CD4-positive, alpha-beta T cell (primary cell): ENCODE measurements at regions not wholly inside any gene's neighbourhood (a gene's known extent, or its start where the extent isn't known, plus 50 kb on each side); places are given as distances from the start of the nearest gene placed in this dataset.

Experiments used
- ATAC-seq: fragments of 200-7000 bp; cut with Tn5 transposase; one replicate; pipeline ENCODE4 v1.10.0; 2022; ENCODE audit warnings: mild to moderate bottlenecking; ENCODE audit not compliant: poor library complexity
- CTCF ChIA-PET: fragments of 350-600 bp; sonication (Branson Sonifier 250); formaldehyde crosslinking; loops from one replicate; lab custom pipeline; 2021; ENCODE audit warnings: antibody characterized with exemption, inconsistent platforms; lab: Charles Lee
- POLR2A ChIA-PET: fragments of 350-600 bp; sonication (Branson Sonifier 250); formaldehyde crosslinking; loops from one replicate; lab custom pipeline; 2021; ENCODE audit warnings: antibody characterized with exemption, inconsistent platforms; lab: Charles Lee
- DNase-seq, 14 experiments: peaks; one replicate each; pipeline ENCODE4 v3.0.0-alpha.2; 2013 to 2020; ENCODE audit warnings: mixed read lengths in 2 of 14
- H3K27ac ChIP-seq, 2 donors: one replicate each; pipeline versions ENCODE4 v1.5.1 to v1.7.0; 2013; ENCODE audit warnings: low read length in 2 of 2, low read depth in 1 of 2, mild to moderate bottlenecking in 1 of 2
- H3K27me3 ChIP-seq, 2 experiments: 1 replicate in 1 of 2; 2 replicates in 1 of 2; pipeline versions ENCODE4 v1.6.1 to v1.7.0; 2013; ENCODE audit warnings: low read length in 2 of 2, control low read depth in 1 of 2, mild to moderate bottlenecking in 1 of 2, moderate library complexity in 1 of 2; ENCODE audit not compliant: insufficient read depth in 2 of 2, control insufficient read depth in 1 of 2
- H3K36me3 ChIP-seq: one replicate; pipeline ENCODE4 v1.6.1; 2013; ENCODE audit warnings: low read length, control low read depth; ENCODE audit not compliant: insufficient read depth
- H3K4me1 ChIP-seq: one replicate; pipeline ENCODE4 v1.6.1; 2013; ENCODE audit warnings: low read length, control low read depth; ENCODE audit not compliant: insufficient read depth
- H3K4me3 ChIP-seq: one replicate; pipeline ENCODE4 v1.5.1; 2013; ENCODE audit warnings: mild to moderate bottlenecking, low read length, moderate library complexity
- H3K9me3 ChIP-seq, 2 experiments: 1 replicate in 1 of 2; 2 replicates in 1 of 2; pipeline versions ENCODE4 v1.6.1 to v1.7.0; 2013; ENCODE audit warnings: low read length in 2 of 2, mild to moderate bottlenecking in 2 of 2, control low read depth in 1 of 2, moderate library complexity in 1 of 2; ENCODE audit not compliant: control insufficient read depth in 1 of 2, insufficient read depth in 1 of 2
- H3K27ac Mint-ChIP-seq: one replicate; pipeline ENCODE4 v1.8.0; 2020; ENCODE audit warnings: mixed read lengths
- H3K27me3 Mint-ChIP-seq: one replicate; pipeline ENCODE4 v1.8.0; 2021; ENCODE audit warnings: mixed read lengths
- H3K36me3 Mint-ChIP-seq: one replicate; pipeline ENCODE4 v1.8.0; 2021; ENCODE audit warnings: low read depth, mixed read lengths
- H3K4me1 Mint-ChIP-seq: one replicate; pipeline ENCODE4 v1.8.0; 2021; ENCODE audit warnings: low read depth, mixed read lengths
- H3K4me3 Mint-ChIP-seq: one replicate; pipeline ENCODE4 v1.8.0; 2020; ENCODE audit warnings: mild to moderate bottlenecking, mixed read lengths
- H3K9me3 Mint-ChIP-seq: one replicate; pipeline ENCODE4 v1.8.0; 2020; ENCODE audit warnings: mixed read lengths
- intact Hi-C, 2 experiments: fragments of 100-400 bp; cut with DNase I in 1 of 2; cut with micrococcal nuclease in 1 of 2; formaldehyde crosslinking; loops; one replicate each; pipeline versions ENCODE4 v1.15.1 to v1.9.0; 2023 to 2025; cut with DNase I, micrococcal nuclease
- TF ChIP-seq, protein P1 (sequence below): fragments of 200-600 bp; IDR thresholded peaks from one replicate; pipeline ENCODE4 v1.8.0; 2022; ENCODE audit warnings: antibody characterized with exemption, mild to moderate bottlenecking

DNA sequence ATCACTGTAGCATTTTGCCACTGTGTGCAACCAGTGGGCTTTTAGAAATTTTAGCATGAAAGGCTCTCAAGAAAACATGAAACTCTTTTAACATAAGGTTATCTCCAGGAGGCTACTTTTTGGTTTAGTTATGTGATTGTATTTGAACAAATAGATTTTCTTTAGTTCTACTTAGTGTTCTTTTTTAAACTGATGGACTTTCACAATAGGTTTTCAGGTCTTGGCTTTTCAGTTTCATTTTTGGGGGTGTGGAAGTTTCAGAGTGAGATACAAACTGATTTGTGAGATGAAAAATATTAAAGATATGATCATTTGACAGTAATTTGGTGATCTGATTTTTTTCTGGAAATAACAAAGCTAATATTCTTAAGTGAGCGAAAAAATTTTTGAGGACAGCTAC lies 344.1 kb downstream of the PHF14 start:
- Mint-ChIP-seq H3K9me3 (no peaks in the 10 kb centered on the region), H3K27me3 (no peaks in the 10 kb centered on the region), H3K4me1 (no peaks in the 10 kb centered on the region), H3K4me3 (no peak overlapping the region), H3K27ac (no peak overlapping the region), H3K36me3 (no peaks in the 10 kb centered on the region)
- ATAC-seq (no peak), DNase-seq (no peak)
- H3K9me3 ChIP-seq = no peaks in the 10 kb centered on the region
- intact Hi-C loops = no loop called here
- H3K4me3 ChIP-seq = no peak overlapping the region
- TF ChIP-seq, protein P1, sequence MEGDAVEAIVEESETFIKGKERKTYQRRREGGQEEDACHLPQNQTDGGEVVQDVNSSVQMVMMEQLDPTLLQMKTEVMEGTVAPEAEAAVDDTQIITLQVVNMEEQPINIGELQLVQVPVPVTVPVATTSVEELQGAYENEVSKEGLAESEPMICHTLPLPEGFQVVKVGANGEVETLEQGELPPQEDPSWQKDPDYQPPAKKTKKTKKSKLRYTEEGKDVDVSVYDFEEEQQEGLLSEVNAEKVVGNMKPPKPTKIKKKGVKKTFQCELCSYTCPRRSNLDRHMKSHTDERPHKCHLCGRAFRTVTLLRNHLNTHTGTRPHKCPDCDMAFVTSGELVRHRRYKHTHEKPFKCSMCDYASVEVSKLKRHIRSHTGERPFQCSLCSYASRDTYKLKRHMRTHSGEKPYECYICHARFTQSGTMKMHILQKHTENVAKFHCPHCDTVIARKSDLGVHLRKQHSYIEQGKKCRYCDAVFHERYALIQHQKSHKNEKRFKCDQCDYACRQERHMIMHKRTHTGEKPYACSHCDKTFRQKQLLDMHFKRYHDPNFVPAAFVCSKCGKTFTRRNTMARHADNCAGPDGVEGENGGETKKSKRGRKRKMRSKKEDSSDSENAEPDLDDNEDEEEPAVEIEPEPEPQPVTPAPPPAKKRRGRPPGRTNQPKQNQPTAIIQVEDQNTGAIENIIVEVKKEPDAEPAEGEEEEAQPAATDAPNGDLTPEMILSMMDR = no peak
- no peaks in the 10 kb centered on the region for H3K27me3 ChIP-seq
- H3K27ac ChIP-seq = no peak overlapping the region
- no peaks in the 10 kb centered on the region for H3K36me3 ChIP-seq
- no peaks in the 10 kb centered on the region for H3K4me1 ChIP-seq
- CTCF ChIA-PET = no interaction called here
- POLR2A ChIA-PET = no interaction called here

DNA sequence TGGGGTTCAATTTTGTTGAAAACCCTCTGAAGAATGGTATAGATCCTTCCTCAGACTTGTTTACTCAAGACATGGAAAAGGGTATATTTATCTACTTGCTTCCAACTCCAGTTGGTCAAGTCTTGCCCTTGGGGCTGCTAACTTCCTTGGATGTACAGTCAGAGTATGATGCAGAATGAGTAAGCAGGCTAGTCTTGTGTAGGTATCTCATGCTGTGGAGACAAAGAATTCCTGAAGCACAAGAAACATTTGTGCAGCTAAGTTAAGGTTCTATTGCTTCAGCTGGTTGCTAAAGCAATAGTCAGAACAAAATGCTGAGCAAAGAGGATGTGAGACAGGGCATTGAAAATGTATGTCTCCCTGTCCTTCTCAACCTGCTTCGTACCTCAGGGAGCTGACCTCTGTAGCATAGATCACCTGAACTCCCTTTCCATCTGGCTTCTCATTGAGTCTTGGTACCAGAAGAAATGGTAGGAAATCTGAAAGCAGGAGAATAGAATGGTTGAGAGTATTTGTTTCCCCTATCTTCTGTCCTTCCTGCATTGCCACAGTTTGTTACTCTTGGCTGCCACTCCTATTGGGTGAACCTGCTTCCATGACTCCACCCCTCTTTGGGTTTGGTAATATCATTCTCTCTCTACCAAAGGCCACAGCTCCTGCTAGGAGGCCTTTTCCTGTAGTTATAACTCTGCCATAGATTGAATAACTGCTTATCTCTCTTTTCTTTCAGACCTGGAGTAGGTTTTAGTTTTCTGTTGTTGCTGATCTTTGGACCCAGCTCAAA lies 346.0 kb downstream of the PHF14 start:
- intact Hi-C loops = no loop called here
- no peaks in the 10 kb centered on the region for H3K27me3 ChIP-seq
- Mint-ChIP-seq H3K27me3 (no peaks in the 10 kb centered on the region), H3K27ac (no peak overlapping the region), H3K4me1 (no peaks in the 10 kb centered on the region), H3K4me3 (no peak overlapping the region), H3K36me3 (no peaks in the 10 kb centered on the region), H3K9me3 (no peaks in the 10 kb centered on the region)
- DNase-seq = no peak
- H3K27ac ChIP-seq = no peak overlapping the region
- ChIA-PET CTCF (no interaction called here), POLR2A (no interaction called here)
- no peak overlapping the region for H3K4me3 ChIP-seq
- TF ChIP-seq, protein P1 = no peak
- no peaks in the 10 kb centered on the region for H3K4me1 ChIP-seq
- H3K9me3 ChIP-seq = no peaks in the 10 kb centered on the region
- no peak for ATAC-seq
- H3K36me3 ChIP-seq = no peaks in the 10 kb centered on the region
